Psoas muscle (tissue), 7 donors: ENCODE measurements at regions not wholly inside any gene's neighbourhood (a gene's known extent, or its start where the extent isn't known, plus 50 kb on each side); places are given as distances from the start of the nearest gene placed in this dataset.

Experiments used
- ATAC-seq, 4 donors: fragments of 200-7000 bp; cut with Tn5 transposase; one replicate each; pipeline ENCODE4 v1.9.1; 2020; ENCODE audit warnings: moderate library complexity in 3 of 4, mild to moderate bottlenecking in 2 of 4
- DNase-seq, 2 donors: peaks; one replicate each; pipeline ENCODE4 v3.0.0-alpha.2; 2020
- H3K27ac ChIP-seq: fragments of 200-600 bp; one replicate; pipeline ENCODE4 v1.8.0; 2022
- H3K27me3 ChIP-seq, 3 donors: fragments of 200-600 bp in 1 of 3; one replicate each; pipeline versions ENCODE4 v1.6.1 to v1.8.0; 2013 to 2022; ENCODE audit warnings: low read length in 2 of 3, mild to moderate bottlenecking in 2 of 3, moderate library complexity in 1 of 3; ENCODE audit not compliant: insufficient read depth in 3 of 3
- H3K36me3 ChIP-seq, 2 donors: fragments of 200-600 bp in 1 of 2; one replicate each; pipeline versions ENCODE4 v1.6.1 to v1.8.0; 2013 to 2022; ENCODE audit warnings: low read depth in 1 of 2, mild to moderate bottlenecking in 1 of 2, moderate library complexity in 1 of 2; ENCODE audit not compliant: insufficient read depth in 1 of 2
- H3K4me1 ChIP-seq: fragments of 200-600 bp; one replicate; pipeline ENCODE4 v1.8.0; 2022
- H3K4me3 ChIP-seq: fragments of 200-600 bp; one replicate; pipeline ENCODE4 v1.8.0; 2022; ENCODE audit warnings: mild to moderate bottlenecking
- H3K9me3 ChIP-seq: fragments of 200-600 bp; one replicate; pipeline ENCODE4 v1.8.0; 2022
- WGBS, 3 donors: extraction: QIAGEN DNeasy Blood & Tissue Kit; methylation state at CpG; one replicate each; pipeline versions ENCODE4 v1.1.6 to v1.1.7; 2013; 5-methylcytosine and 5-hydroxymethylcytosine counted together
- intact Hi-C, 2 donors: fragments of 100-400 bp; cut with DNase I; formaldehyde crosslinking; loops; one replicate each; pipeline versions ENCODE4 v1.11.0 to v1.14.2; 2022
- TF ChIP-seq, protein P1 (sequence below): fragments of 200-600 bp; IDR thresholded peaks from one replicate; pipeline ENCODE4 v1.8.0; 2022; ENCODE audit warnings: antibody characterized with exemption
- donor health status: healthy with polysubstance abuse.
- donor health status: DM: no; HTN: no; CAD: no; lungs with moderate emphysema.
- donor health status: Bipolar disorder and iron deficiency.
- donor health status: healthy.
- donor health status: DM: yes; HTN: yes; CAD: no.
- donor health status: DM: no; HTN: no; CAD: no.
- donor health status: DM: yes; HTN: yes; CAD: no.

DNA sequence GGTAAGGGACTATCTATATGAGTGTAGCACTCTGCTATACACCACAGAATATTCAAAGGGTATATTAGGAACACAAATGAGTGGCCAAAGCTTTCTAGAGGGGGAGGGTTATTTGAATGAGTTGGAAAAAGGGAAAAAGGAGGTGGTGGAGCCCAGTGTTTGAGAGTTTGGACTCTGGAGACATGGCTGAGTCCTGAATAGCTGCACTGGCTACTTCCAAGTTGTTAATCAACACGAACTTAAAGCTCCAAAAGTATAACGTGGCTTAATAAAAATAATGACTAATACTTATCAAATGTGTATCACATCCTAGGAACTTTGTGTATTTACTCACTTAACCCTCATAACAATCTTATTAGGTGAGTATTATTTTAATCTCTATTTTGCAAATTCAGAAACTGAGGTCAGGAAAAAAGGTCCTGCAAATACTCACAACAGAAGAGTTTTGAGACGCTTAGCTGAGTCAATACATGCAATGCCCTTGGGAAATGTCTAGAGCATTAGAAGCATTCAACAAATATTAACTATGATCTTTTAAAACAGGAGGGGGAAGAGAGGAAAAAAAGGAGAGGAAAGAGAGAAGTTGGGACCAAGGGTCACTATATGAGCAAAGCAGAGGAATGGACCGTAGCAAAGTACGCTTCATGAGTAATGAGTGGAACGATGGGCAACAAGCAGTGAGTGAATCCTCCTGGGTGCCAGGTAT is 189.5 kb upstream of the HMGA2 start:
- H3K4me3 ChIP-seq = no peak overlapping the region
- H3K4me1 ChIP-seq = no peaks in the 10 kb centered on the region
- no peaks in the 10 kb centered on the region for H3K9me3 ChIP-seq
- DNase-seq (no peak), ATAC-seq (no peak)
- intact Hi-C loops = no loop called here
- H3K27me3 ChIP-seq = no peaks in the 10 kb centered on the region
- no peak overlapping the region for H3K27ac ChIP-seq
- no peaks in the 10 kb centered on the region for H3K36me3 ChIP-seq
- WGBS, 3 donors = 78 to 81% (median 79%) methylated on average over 6 of the region's 6 CpGs
- TF ChIP-seq, protein P1, sequence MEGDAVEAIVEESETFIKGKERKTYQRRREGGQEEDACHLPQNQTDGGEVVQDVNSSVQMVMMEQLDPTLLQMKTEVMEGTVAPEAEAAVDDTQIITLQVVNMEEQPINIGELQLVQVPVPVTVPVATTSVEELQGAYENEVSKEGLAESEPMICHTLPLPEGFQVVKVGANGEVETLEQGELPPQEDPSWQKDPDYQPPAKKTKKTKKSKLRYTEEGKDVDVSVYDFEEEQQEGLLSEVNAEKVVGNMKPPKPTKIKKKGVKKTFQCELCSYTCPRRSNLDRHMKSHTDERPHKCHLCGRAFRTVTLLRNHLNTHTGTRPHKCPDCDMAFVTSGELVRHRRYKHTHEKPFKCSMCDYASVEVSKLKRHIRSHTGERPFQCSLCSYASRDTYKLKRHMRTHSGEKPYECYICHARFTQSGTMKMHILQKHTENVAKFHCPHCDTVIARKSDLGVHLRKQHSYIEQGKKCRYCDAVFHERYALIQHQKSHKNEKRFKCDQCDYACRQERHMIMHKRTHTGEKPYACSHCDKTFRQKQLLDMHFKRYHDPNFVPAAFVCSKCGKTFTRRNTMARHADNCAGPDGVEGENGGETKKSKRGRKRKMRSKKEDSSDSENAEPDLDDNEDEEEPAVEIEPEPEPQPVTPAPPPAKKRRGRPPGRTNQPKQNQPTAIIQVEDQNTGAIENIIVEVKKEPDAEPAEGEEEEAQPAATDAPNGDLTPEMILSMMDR = no peak

DNA sequence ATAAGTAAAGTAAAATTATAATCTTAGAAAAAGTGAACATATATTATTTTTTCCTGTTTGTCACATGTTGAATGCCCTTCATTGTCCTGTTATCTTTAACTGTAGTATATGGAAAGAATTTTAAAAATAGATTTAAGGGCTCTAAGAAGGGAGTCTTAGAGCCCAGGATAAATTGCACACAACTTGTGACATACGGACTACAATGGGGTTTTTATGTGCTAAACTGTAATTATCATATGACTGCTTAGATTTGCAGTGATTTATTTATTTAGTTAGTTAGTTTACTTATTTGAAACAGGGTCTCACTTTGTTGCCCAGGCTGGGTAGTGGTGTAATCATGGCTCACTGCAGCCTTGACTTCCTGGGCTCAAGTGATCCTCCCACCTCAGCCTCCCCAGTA is 187.8 kb upstream of the HMGA2 start:
- TF ChIP-seq, protein P1 = no peak
- Histone ChIP-seq H3K9me3 (no peaks in the 10 kb centered on the region), H3K27ac (no peak overlapping the region), H3K27me3 (no peaks in the 10 kb centered on the region), H3K4me3 (no peak overlapping the region), H3K36me3 (no peaks in the 10 kb centered on the region), H3K4me1 (no peaks in the 10 kb centered on the region)
- DNase-seq (no peak), ATAC-seq (no peak)
- WGBS, 3 donors = 75 to 83% (median 83%) methylated on average over 1 of the region's 1 CpG
- intact Hi-C loops = no loop called here

DNA sequence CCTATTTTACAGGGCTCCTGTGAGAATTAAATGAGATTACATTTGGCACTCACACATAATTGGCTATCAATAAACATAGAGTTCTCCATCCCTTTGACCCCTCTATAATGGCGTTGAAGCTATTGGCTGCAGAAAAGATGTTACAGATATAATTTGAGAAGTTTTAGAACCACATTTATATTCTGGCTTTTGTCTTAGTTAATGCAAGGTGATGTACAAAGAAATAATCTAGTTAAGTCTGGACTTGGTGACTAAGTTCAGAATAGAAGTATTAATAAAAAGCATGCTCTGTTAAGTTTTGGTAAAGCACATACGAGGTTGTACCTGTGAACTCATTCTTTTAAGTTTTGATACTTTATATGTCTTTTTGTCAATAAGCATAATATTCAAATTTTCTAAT is 187.1 kb upstream of the HMGA2 start:
- H3K36me3 ChIP-seq = no peaks in the 10 kb centered on the region
- no peak for DNase-seq
- H3K27ac ChIP-seq = no peak overlapping the region
- TF ChIP-seq, protein P1 = no peak
- WGBS, 3 donors = 89 to 94% (median 90%) methylated on average over 2 of the region's 2 CpGs
- ATAC-seq = no peak
- no peaks in the 10 kb centered on the region for H3K4me1 ChIP-seq
- intact Hi-C loops = no loop called here
- H3K27me3 ChIP-seq = no peaks in the 10 kb centered on the region
- no peak overlapping the region for H3K4me3 ChIP-seq
- H3K9me3 ChIP-seq = no peaks in the 10 kb centered on the region

DNA sequence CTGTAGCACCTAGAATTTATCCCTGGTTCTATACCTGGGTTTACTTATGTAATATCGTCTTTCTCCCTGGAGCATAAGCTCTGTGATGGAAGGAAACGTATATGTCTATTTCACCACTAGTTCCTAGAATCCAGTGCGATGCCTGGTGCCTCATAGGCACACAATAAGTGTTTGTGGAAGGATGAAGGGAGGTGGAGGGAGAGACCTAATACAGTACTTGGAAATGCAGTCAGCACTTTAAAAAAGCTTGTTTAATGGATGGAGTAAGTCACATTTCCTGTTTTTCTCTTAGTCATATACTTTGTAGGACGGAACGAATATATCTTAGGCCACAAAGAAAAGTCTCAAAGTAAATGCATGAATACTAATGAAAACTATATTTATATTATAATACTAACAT is 186.5 kb upstream of the HMGA2 start:
- WGBS, 3 donors = 84 to 86% (median 86%) methylated on average over 5 of the region's 5 CpGs
- Histone ChIP-seq H3K4me1 (no peaks in the 10 kb centered on the region), H3K4me3 (no peak overlapping the region), H3K36me3 (no peaks in the 10 kb centered on the region), H3K9me3 (no peaks in the 10 kb centered on the region), H3K27me3 (no peaks in the 10 kb centered on the region), H3K27ac (no peak overlapping the region)
- TF ChIP-seq, protein P1 = no peak
- DNase-seq = no peak
- intact Hi-C loops = no loop called here
- ATAC-seq = no peak

DNA sequence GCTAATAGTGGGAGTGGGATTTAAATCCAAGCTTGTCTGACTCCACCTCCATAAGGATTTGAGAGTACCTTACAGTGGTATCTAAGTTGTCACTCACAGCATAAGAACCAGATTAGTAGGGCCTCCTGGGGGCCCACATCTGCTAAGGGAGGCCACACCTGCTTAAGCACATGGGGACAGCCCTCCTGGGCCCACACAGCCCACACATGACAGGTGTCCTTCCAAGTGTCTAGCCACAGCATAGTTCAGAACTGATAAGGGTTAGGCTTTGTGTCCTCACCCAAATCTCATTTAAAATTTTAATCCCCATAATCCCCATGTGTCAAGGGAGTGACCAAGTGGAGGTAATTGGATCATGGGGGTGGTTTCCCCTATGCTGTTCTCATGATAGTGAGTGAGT is 186.0 kb upstream of the HMGA2 start:
- no peak overlapping the region for H3K27ac ChIP-seq
- intact Hi-C loops = no loop called here
- H3K4me1 ChIP-seq = no peaks in the 10 kb centered on the region
- DNase-seq (no peak), ATAC-seq (no peak)
- no peak overlapping the region for H3K4me3 ChIP-seq
- no peaks in the 10 kb centered on the region for H3K27me3 ChIP-seq
- no peaks in the 10 kb centered on the region for H3K9me3 ChIP-seq
- no peaks in the 10 kb centered on the region for H3K36me3 ChIP-seq
- TF ChIP-seq, protein P1 = no peak
